Coronary artery (tissue), 2 donors: ENCODE measurements at regions not wholly inside any gene's neighbourhood (a gene's known extent, or its start where the extent isn't known, plus 50 kb on each side); places are given as distances from the start of the nearest gene placed in this dataset.
"Not testable (repeated sequence)": the region's sequence is repeated elsewhere in the genome, so short reads cannot be mapped to it uniquely, and the experiment has no call there.

Source experiments
- DNase-seq: peaks from one replicate; pipeline ENCODE4 v3.0.0-alpha.2; 2017; ENCODE audit warnings: low spot score
- H3K27ac ChIP-seq, 2 donors: fragments of 200-600 bp; sonication (generic); one replicate each; pipeline ENCODE4 v1.5.1; 2016 to 2019
- H3K4me3 ChIP-seq: fragments of 200-600 bp; sonication (generic); 2 replicates; pipeline ENCODE4 v1.5.1; 2016; ENCODE audit warnings: mild to moderate bottlenecking, moderate library complexity
- CTCF ChIP-seq: fragments of 200-600 bp; sonication (generic); IDR thresholded peaks from one replicate; pipeline ENCODE4 v1.5.1; 2019; ENCODE audit warnings: antibody characterized with exemption

- Histone ChIP-seq H3K27ac (no peak overlapping the region), H3K4me3 (no peak overlapping the region)
- TF ChIP-seq CTCF, result no peak
- DNase-seq, result no peak
These were observed 90.6 kb upstream of the STOX2 start for GRCh38 chr4:183814461-183814860.

GRCh38 chr4:183816077-183816476, 89.0 kb upstream of the STOX2 start:
- DNase-seq, result no peak
- TF ChIP-seq CTCF, result no peak
- Histone ChIP-seq H3K4me3 (no peak overlapping the region), H3K27ac (no peak overlapping the region)

GRCh38 chr4:183816882-183817509, 88.1 kb upstream of the STOX2 start:
- DNase-seq, result no peak
- no peak for TF ChIP-seq CTCF
- H3K27ac ChIP-seq, result no peak overlapping the region
- H3K4me3 ChIP-seq, result no peak overlapping the region

- not testable (repeated sequence) for H3K27ac ChIP-seq, H3K4me3 ChIP-seq, DNase-seq
These were observed 86.5 kb upstream of the STOX2 start for GRCh38 chr4:183818591-183818990.

GRCh38 chr4:183821076-183821853, 83.8 kb upstream of the STOX2 start:
- no peak overlapping the region for H3K4me3 ChIP-seq
- no peak for DNase-seq
- no peak overlapping the region for H3K27ac ChIP-seq
- no peak for TF ChIP-seq CTCF

GRCh38 chr4:183823434-183823833, 81.7 kb upstream of the STOX2 start:
- no peak for DNase-seq
- no peak overlapping the region for H3K4me3 ChIP-seq
- TF ChIP-seq CTCF, result no peak
- H3K27ac ChIP-seq, result no peak overlapping the region

- Histone ChIP-seq H3K27ac (no peak overlapping the region), H3K4me3 (no peak overlapping the region)
- no peak for DNase-seq
- TF ChIP-seq CTCF, result no peak
These were observed 79.8 kb upstream of the STOX2 start for GRCh38 chr4:183825346-183825745.
